WTC11 (cell line): ENCODE measurements at regions not wholly inside any gene's neighbourhood (a gene's known extent, or its start where the extent isn't known, plus 50 kb on each side); places are given as distances from the start of the nearest gene placed in this dataset.

Experiments used
- CTCF ChIP-seq: fragments of 200-600 bp; IDR thresholded peaks from 2 replicates; pipeline ENCODE4 v1.8.0; 2022; ENCODE audit warnings: antibody characterized with exemption
- ZNF416 ChIP-seq: fragments of 250-450 bp; sonication (Bioruptor Pico); IDR thresholded peaks from 2 replicates; pipeline ENCODE4 v1.9.0; 2021; ENCODE audit warnings: mild to moderate bottlenecking, inconsistent platforms

GRCh38 chr2:133888621-133889219 is 320.5 kb upstream of the NCKAP5 start:
- no peak for TF ChIP-seq ZNF416 (CRISPR knock-in tag)
- TF ChIP-seq CTCF, result no peak
